ENCODE measurements at regions not wholly inside any gene's neighbourhood (a gene's known extent, or its start where the extent isn't known, plus 50 kb on each side); places are given as distances from the start of the nearest gene placed in this dataset.
"Not testable (repeated sequence)": the region's sequence is repeated elsewhere in the genome, so short reads cannot be mapped to it uniquely, and the experiment has no call there.

- TF ChIP-seq, protein P1, sequence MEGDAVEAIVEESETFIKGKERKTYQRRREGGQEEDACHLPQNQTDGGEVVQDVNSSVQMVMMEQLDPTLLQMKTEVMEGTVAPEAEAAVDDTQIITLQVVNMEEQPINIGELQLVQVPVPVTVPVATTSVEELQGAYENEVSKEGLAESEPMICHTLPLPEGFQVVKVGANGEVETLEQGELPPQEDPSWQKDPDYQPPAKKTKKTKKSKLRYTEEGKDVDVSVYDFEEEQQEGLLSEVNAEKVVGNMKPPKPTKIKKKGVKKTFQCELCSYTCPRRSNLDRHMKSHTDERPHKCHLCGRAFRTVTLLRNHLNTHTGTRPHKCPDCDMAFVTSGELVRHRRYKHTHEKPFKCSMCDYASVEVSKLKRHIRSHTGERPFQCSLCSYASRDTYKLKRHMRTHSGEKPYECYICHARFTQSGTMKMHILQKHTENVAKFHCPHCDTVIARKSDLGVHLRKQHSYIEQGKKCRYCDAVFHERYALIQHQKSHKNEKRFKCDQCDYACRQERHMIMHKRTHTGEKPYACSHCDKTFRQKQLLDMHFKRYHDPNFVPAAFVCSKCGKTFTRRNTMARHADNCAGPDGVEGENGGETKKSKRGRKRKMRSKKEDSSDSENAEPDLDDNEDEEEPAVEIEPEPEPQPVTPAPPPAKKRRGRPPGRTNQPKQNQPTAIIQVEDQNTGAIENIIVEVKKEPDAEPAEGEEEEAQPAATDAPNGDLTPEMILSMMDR (IDR thresholded peaks at IDR 0.05) = not testable (repeated sequence)
- not testable (repeated sequence) for TF ChIP-seq POLR2A (IDR thresholded peaks at IDR 0.05)
These were observed 592.8 kb downstream of the CBLN4 start for GRCh38 chr20:55412508-55412907.

Data from prostate gland (tissue), 2 donors.